H1 (cell line): ENCODE measurements at regions not wholly inside any gene's neighbourhood (a gene's known extent, or its start where the extent isn't known, plus 50 kb on each side); places are given as distances from the start of the nearest gene placed in this dataset.

Experiments
- CTCF ChIA-PET: fragments of 300-600 bp; sonication (Branson Sonifier 250); formaldehyde crosslinking; loops from one replicate; lab custom pipeline; 2021; ENCODE audit not compliant: partially characterized antibody; lab: Charles Lee
- POLR2A ChIA-PET: fragments of 300-600 bp; sonication (Branson Sonifier 250); formaldehyde crosslinking; loops from one replicate; lab custom pipeline; 2021; ENCODE audit warnings: inconsistent platforms; ENCODE audit not compliant: partially characterized antibody; lab: Charles Lee
- DNase-seq, 2 experiments: peaks; one replicate each; pipeline versions ENCODE4 v3.0.0 to v3.0.0-alpha.2; 2010 to 2022; ENCODE audit warnings: low spot score in 2 of 2, low read depth in 1 of 2, mixed read lengths in 1 of 2
- FAIRE-seq: peaks from 2 replicates; lab custom pipeline; 2011; peaks lifted over from hg19 to GRCh38; lab: Jason Lieb, UNC
- H2AFZ ChIP-seq: 2 replicates; pipeline ENCODE4 v1.8.1; 2012; ENCODE audit warnings: low read length, inconsistent platforms
- H2AK5ac ChIP-seq: 2 replicates; pipeline ENCODE4 v1.6.1; 2013; ENCODE audit warnings: low read depth, low read length
- H2BK120ac ChIP-seq: replicated peaks from 2 replicates; pipeline ENCODE3; 2013; ENCODE audit warnings: low read depth, low read length, inconsistent platforms
- H2BK12ac ChIP-seq: 2 replicates; pipeline ENCODE4 v1.6.1; 2013; ENCODE audit warnings: low read depth, low read length
- H2BK15ac ChIP-seq: 2 replicates; pipeline ENCODE4 v1.6.1; 2013; ENCODE audit warnings: low read length
- H2BK20ac ChIP-seq: 2 replicates; pipeline ENCODE4 v1.6.1; 2013; ENCODE audit warnings: low read length
- H2BK5ac ChIP-seq: 2 replicates; pipeline ENCODE4 v1.6.1; 2013; ENCODE audit warnings: low read depth, low read length
- H3K14ac ChIP-seq: 2 replicates; pipeline ENCODE4 v1.6.1; 2013; ENCODE audit warnings: inconsistent platforms; ENCODE audit not compliant: insufficient read length
- H3K18ac ChIP-seq: 2 replicates; pipeline ENCODE4 v1.6.1; 2013; ENCODE audit warnings: low read length; ENCODE audit errors: extremely low read depth
- H3K23ac ChIP-seq: 2 replicates; pipeline ENCODE4 v1.6.1; 2013; ENCODE audit warnings: inconsistent platforms; ENCODE audit not compliant: insufficient read length
- H3K23me2 ChIP-seq: 2 replicates; pipeline ENCODE4 v1.6.1; 2013; ENCODE audit warnings: low read depth, low read length
- H3K27ac ChIP-seq: 2 replicates; pipeline ENCODE4 v1.6.1; 2011; ENCODE audit warnings: low read depth, low read length, inconsistent platforms
- H3K27me3 ChIP-seq, 4 experiments: replicated peaks in 1 of 4; 1 replicate in 1 of 4; 2 replicates in 3 of 4; pipeline versions ENCODE4 v1.6.1 to v1.8.1; 2011 to 2013; ENCODE audit warnings: low read length in 3 of 4, mild to moderate bottlenecking in 3 of 4, inconsistent platforms in 2 of 4, mixed read lengths in 2 of 4, moderate library complexity in 1 of 4; ENCODE audit not compliant: control insufficient read depth in 3 of 4, insufficient read depth in 3 of 4; ENCODE audit errors: extremely low read depth in 1 of 4
- H3K36me3 ChIP-seq, 4 experiments: 2 replicates each; pipeline versions ENCODE4 v1.6.1 to v1.8.1; 2011 to 2013; ENCODE audit warnings: mild to moderate bottlenecking in 4 of 4, low read length in 3 of 4, moderate library complexity in 2 of 4, control low read depth in 1 of 4, inconsistent platforms in 1 of 4; ENCODE audit not compliant: insufficient read depth in 4 of 4, control insufficient read depth in 2 of 4
- H3K4ac ChIP-seq: replicated peaks from 2 replicates; pipeline ENCODE3; 2013; ENCODE audit warnings: low read length, low read depth, mixed read lengths, inconsistent platforms; ENCODE audit not compliant: insufficient read length
- H3K4me1 ChIP-seq, 4 experiments: replicated peaks in 1 of 4; 1 replicate in 1 of 4; 2 replicates in 3 of 4; pipeline versions ENCODE4 v1.6.1 to v1.8.1; 2011 to 2013; ENCODE audit warnings: low read length in 3 of 4, inconsistent platforms in 2 of 4, mixed read lengths in 1 of 4; ENCODE audit not compliant: insufficient read depth in 4 of 4, control insufficient read depth in 3 of 4
- H3K4me2 ChIP-seq, 2 experiments: 2 replicates each; pipeline versions ENCODE4 v1.6.1 to v1.8.1; 2011 to 2013; ENCODE audit warnings: low read depth in 2 of 2, low read length in 2 of 2, control low read depth in 1 of 2, inconsistent platforms in 1 of 2, mild to moderate bottlenecking in 1 of 2; ENCODE audit not compliant: insufficient read depth in 1 of 2
- H3K4me3 ChIP-seq, 4 experiments: fragments of 200-600, 300-600 bp in 1 of 4; sonication (generic), shearing (Covaris generic), sonication (Bioruptor Twin) in 1 of 4; 2 replicates each; pipeline versions ENCODE4 v1.5.1 to v1.8.1; 2011 to 2016; ENCODE audit warnings: low read length in 4 of 4, low read depth in 3 of 4, control low read depth in 2 of 4, inconsistent platforms in 2 of 4, mild to moderate bottlenecking in 2 of 4, mixed read lengths in 1 of 4, moderate library complexity in 1 of 4; ENCODE audit not compliant: insufficient read depth in 2 of 4; ENCODE audit errors: extremely low read depth in 1 of 4
- H3K56ac ChIP-seq: replicated peaks from 2 replicates; pipeline ENCODE3; 2013; ENCODE audit warnings: low read depth, mild to moderate bottlenecking, mixed read lengths, low read length, inconsistent platforms; ENCODE audit not compliant: insufficient read length
- H3K79me1 ChIP-seq: 2 replicates; pipeline ENCODE4 v1.6.1; 2013; ENCODE audit warnings: low read depth, low read length, control low read depth
- H3K79me2 ChIP-seq, 2 experiments: 2 replicates each; pipeline versions ENCODE4 v1.6.1 to v1.8.1; 2012 to 2013; ENCODE audit warnings: low read length in 2 of 2, mild to moderate bottlenecking in 2 of 2, inconsistent platforms in 1 of 2; ENCODE audit not compliant: insufficient read depth in 2 of 2, control insufficient read depth in 1 of 2
- H3K9ac ChIP-seq, 4 experiments: replicated peaks in 1 of 4; 1 replicate in 1 of 4; 2 replicates in 3 of 4; pipeline versions ENCODE4 v1.6.1 to v1.8.1; 2011 to 2013; ENCODE audit warnings: low read depth in 3 of 4, low read length in 3 of 4, control low read depth in 2 of 4, mild to moderate bottlenecking in 2 of 4, moderate library complexity in 2 of 4, inconsistent platforms in 1 of 4; ENCODE audit errors: extremely low read depth in 1 of 4
- H3K9me3 ChIP-seq, 2 experiments: 2 replicates each; pipeline versions ENCODE4 v1.6.1 to v1.8.1; 2012 to 2013; ENCODE audit warnings: mild to moderate bottlenecking in 2 of 2, moderate library complexity in 2 of 2, control low read depth in 1 of 2, inconsistent platforms in 1 of 2, low read depth in 1 of 2, low read length in 1 of 2, mixed read lengths in 1 of 2; ENCODE audit not compliant: insufficient read depth in 2 of 2
- H4K20me1 ChIP-seq, 2 experiments: replicated peaks in 1 of 2; 2 replicates each; pipeline versions ENCODE3 to v1.8.1; 2011 to 2013; ENCODE audit warnings: inconsistent platforms in 2 of 2, low read length in 2 of 2, mild to moderate bottlenecking in 1 of 2; ENCODE audit not compliant: insufficient read depth in 2 of 2, control insufficient read depth in 1 of 2
- H4K5ac ChIP-seq: 2 replicates; pipeline ENCODE4 v1.6.1; 2013; ENCODE audit warnings: low read length, low read depth, mixed read lengths, inconsistent platforms; ENCODE audit not compliant: insufficient read length
- H4K8ac ChIP-seq: 2 replicates; pipeline ENCODE4 v1.8.0; 2013; ENCODE audit warnings: mild to moderate bottlenecking, moderate library complexity, low read length, inconsistent platforms; ENCODE audit not compliant: insufficient read depth; ENCODE audit errors: extremely low read depth
- H4K91ac ChIP-seq: replicated peaks from 2 replicates; pipeline ENCODE3; 2013; ENCODE audit warnings: low read length, mixed read lengths, inconsistent platforms; ENCODE audit not compliant: insufficient read length
- KDM4A ChIP-seq: IDR thresholded peaks from one replicate; pipeline ENCODE4 v1.7.1; 2012; ENCODE audit warnings: low read depth, mild to moderate bottlenecking, moderate library complexity, low read length, inconsistent platforms; ENCODE audit not compliant: severe bottlenecking
- TEAD4 ChIP-seq: IDR thresholded peaks from 2 replicates; pipeline ENCODE4 v1.6.1; 2012; ENCODE audit warnings: low read depth, low read length, inconsistent platforms, mixed read lengths
- WGBS, 2 experiments: shearing (Covaris generic) in 1 of 2; methylation state at CpG; one replicate each; pipeline versions ENCODE4 v1.1.6 to v1.1.7; 2013 to 2015; ENCODE audit warnings: low lambda C conversion rate in 2 of 2, mixed read lengths in 2 of 2, inconsistent platforms in 1 of 2, low coverage in 1 of 2, missing lambda C conversion rate in 1 of 2; ENCODE audit not compliant: insufficient replicate concordance in 2 of 2, insufficient coverage in 1 of 2, insufficient read length in 1 of 2; ENCODE audit errors: extremely low coverage in 1 of 2, missing lambda C conversion rate in 1 of 2; 5-methylcytosine and 5-hydroxymethylcytosine counted together
- TF ChIP-seq, protein P1 (sequence below): IDR thresholded peaks from 2 replicates; pipeline ENCODE4 v1.6.1; 2011; ENCODE audit warnings: low read depth, mild to moderate bottlenecking, low read length; ENCODE audit not compliant: insufficient read depth
- TF ChIP-seq, protein P2 (sequence below), 3 experiments: IDR thresholded peaks; 1 replicate in 2 of 3; 2 replicates in 1 of 3; pipeline versions ENCODE4 v1.5.1 to v1.6.1; 2011; ENCODE audit warnings: low read length in 3 of 3, mild to moderate bottlenecking in 3 of 3, inconsistent platforms in 2 of 3, low read depth in 1 of 3, moderate library complexity in 1 of 3; ENCODE audit not compliant: insufficient read depth in 1 of 3; ENCODE audit errors: control extremely low read depth in 1 of 3

DNA sequence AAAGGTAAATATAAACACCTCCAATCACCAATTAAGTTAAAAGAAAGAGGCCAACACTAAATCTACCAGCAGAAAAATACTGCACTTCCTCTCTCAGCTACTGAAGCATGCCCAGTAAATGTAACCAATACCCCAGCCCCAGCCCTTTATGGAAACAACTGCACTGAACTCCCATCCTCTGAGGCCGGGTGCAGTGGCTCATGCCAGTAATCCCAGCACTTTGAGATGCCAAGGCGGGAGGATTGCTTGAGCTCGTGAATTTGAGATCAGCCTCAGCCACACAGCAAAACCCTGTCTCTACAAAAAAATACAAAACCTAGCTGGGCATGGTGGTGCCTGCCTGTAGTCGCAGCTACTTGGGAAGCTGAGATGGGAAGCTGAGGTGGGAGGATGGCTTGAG, 221.6 kb upstream of the SOX21 start:
- H3K4me2 ChIP-seq, result no peak overlapping the region
- POLR2A ChIA-PET, result no interaction called here
- H3K4me1 ChIP-seq, result no peaks in the 10 kb centered on the region
- no peaks in the 10 kb centered on the region for H4K20me1 ChIP-seq
- H2AK5ac ChIP-seq, result no peak overlapping the region
- no peak overlapping the region for H3K9ac ChIP-seq
- 94% methylated on average over 4 of the region's 4 CpGs; no CpG with 5 or more reads in 1 of the 2 experiments for WGBS, 2 experiments
- TF ChIP-seq, protein P1, sequence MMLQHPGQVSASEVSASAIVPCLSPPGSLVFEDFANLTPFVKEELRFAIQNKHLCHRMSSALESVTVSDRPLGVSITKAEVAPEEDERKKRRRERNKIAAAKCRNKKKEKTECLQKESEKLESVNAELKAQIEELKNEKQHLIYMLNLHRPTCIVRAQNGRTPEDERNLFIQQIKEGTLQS, result no peak
- TF ChIP-seq KDM4A, result no peak
- TF ChIP-seq, protein P2, sequence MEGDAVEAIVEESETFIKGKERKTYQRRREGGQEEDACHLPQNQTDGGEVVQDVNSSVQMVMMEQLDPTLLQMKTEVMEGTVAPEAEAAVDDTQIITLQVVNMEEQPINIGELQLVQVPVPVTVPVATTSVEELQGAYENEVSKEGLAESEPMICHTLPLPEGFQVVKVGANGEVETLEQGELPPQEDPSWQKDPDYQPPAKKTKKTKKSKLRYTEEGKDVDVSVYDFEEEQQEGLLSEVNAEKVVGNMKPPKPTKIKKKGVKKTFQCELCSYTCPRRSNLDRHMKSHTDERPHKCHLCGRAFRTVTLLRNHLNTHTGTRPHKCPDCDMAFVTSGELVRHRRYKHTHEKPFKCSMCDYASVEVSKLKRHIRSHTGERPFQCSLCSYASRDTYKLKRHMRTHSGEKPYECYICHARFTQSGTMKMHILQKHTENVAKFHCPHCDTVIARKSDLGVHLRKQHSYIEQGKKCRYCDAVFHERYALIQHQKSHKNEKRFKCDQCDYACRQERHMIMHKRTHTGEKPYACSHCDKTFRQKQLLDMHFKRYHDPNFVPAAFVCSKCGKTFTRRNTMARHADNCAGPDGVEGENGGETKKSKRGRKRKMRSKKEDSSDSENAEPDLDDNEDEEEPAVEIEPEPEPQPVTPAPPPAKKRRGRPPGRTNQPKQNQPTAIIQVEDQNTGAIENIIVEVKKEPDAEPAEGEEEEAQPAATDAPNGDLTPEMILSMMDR (IDR thresholded peaks at IDR 0.05; ENCODE audit: control extremely low read depth in 1 of 3, insufficient read depth in 1 of 3, low read depth in 1 of 3, low read length in 3 of 3), result no peak
- no peak for TF ChIP-seq TEAD4
- no peak overlapping the region for H2BK15ac ChIP-seq
- H4K91ac ChIP-seq, result no peak overlapping the region
- CTCF ChIA-PET, result interaction anchor here (1.4 to 2.7 kb wide), 2 partner anchors 15 to 35 kb away, joined by 11 to 15 read pairs; no protein-coding TSS in a partner anchor
- H3K14ac ChIP-seq, result no peak overlapping the region
- no peak overlapping the region for H3K18ac ChIP-seq
- no peak overlapping the region for H3K27ac ChIP-seq
- peaks cover 5 to 9% of the 10 kb centered on the region in 2 experiments; a peak in 2 of 4 replicates for H3K9me3 ChIP-seq
- no peak for FAIRE-seq
- no peak overlapping the region for H2BK20ac ChIP-seq
- H3K79me2 ChIP-seq, result no peaks in the 10 kb centered on the region
- no peak overlapping the region for H2BK120ac ChIP-seq
- no peak overlapping the region for H3K4me3 ChIP-seq
- no peak overlapping the region for H3K4ac ChIP-seq
- H3K36me3 ChIP-seq, result no peaks in the 10 kb centered on the region
- no peak overlapping the region for H3K56ac ChIP-seq
- H3K23me2 ChIP-seq, result no peaks in the 10 kb centered on the region; the same call in 1 of the 2 replicates
- H2AFZ ChIP-seq, result no peak overlapping the region
- no peak for DNase-seq
- no peak overlapping the region for H4K8ac ChIP-seq
- no peak overlapping the region for H4K5ac ChIP-seq
- no peaks in the 10 kb centered on the region for H3K79me1 ChIP-seq
- H3K27me3 ChIP-seq, result no peaks in the 10 kb centered on the region
- H2BK12ac ChIP-seq, result no peak overlapping the region
- H3K23ac ChIP-seq, result no peak overlapping the region
- no peak overlapping the region for H2BK5ac ChIP-seq
